ENCODE measurements at regions not wholly inside any gene's neighbourhood (a gene's known extent, or its start where the extent isn't known, plus 50 kb on each side); places are given as distances from the start of the nearest gene placed in this dataset.
"Not testable (repeated sequence)": the region's sequence is repeated elsewhere in the genome, so short reads cannot be mapped to it uniquely, and the experiment has no call there.

DNA sequence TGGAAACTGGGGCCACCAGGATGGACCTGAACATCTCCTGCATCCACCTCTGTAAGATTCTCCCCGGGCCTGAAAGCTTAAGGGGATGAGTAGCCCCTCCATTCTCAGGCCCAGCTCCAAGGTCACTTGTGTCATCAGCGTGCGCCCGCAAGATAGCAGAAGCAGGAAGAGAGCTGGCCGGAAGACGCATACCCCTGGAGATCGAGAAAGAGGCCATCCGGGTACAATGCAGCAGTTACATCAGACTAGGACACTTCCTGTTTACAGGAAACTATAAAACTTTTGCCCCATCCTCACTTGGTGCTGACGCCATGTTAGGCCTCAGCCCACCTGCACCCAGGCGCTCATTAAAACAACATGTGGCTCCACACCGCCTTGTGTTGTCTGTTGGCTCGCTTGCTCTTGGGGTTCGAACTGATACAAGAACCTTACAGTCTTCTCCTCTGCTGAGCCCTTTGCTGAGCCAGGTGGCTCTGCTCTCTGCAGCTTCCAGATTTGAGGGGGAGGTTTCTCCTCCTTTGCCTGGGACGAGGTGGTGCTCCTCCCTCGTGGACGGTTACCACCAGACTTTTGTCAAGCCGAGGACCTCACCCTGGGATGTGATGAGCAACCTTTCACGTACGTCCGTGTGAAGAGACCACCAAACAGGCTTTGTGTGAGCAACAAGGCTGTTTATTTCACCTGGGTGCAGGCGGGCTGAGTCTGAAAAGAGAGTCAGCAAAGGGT is 277.5 kb upstream of the C1orf174 start:
- DNase-seq, result no peak

DNA sequence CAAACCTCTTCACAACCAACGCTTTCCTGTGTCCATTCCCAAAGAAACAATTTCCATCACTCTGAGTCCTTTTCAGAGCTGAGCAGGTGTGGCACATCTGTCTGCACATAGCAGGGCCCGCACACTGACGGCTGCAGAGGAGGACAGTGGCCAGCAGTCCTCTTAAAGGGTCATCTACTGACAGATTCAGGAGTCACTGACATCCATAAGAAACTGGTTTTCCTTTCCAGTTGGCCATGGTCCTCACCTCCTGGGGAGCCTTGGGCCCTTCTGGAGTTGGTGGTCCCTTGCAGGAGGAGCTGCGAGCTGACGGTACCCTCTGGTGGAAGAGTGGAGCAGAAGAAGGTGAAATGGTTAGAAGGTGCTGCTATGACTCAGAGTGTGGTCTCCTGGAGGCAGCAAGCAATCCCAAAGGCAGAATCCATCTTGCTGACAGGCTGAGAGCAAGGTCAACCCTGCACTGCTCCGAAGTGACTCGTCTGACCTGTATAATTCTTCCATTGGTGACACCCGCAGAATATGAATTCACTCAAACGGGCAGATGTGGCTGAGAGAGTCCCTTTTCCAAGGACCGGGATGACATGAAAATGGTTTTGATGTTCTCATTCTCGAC is 278.5 kb upstream of the C1orf174 start:
- no peak for DNase-seq

DNA sequence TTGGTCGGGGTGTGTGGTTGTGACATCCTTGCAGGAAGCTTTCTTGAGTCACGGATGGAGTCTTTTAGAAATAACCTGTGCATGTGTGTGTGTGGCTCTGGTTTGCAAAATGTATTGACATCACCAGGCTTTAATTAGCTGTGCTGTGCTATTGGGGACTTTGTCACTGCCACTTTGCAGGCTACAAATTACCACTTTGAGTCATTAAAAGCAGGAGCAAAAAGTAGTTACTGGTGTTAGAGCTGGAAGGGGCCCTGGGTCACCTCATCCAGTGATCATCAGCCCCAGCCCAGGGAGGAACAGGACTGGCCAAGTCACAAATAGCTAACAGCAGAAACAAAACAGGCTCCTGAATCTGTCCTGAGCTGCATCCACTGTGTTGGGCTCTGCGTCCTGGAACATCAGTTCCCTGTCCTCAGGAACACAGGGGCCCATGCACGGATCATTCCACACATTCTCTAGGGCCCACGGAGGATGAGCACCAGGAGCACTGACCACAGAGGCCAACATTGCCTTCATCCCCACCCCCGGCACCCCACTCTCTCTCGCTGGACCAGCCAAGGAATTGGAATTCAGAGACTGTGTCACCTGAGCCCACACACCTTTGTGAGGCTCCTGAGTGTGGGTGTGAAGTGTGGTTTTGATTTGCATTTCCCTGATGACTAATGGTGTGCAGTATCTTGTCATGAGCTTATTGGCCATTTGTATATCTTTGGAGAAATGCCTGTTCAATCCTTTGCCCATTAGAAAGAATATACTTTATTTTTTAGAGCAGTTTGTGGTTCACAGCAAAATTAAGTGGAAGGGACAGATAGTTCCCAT is 280.1 kb upstream of the C1orf174 start:
- DNase-seq, result no peak

DNA sequence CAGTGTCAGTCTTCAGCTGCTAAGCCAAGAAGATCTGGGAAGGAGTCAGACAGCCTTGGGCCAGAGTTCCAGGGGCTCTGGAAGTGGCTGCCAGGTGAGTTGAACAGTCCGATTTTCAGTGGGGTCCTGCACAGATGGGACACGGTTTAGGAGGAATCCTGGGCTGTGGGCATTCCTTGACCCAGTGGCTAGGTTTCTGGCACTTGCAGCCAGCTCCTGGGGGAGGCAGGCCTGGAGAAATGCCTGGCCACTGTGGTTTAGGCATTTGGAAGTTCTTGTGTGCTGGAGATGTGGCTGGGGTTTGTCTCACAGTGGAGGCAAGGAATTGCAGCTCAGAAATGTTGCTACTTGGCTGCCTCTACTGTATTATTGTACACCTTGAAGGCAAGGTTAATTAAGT is 286.4 kb upstream of the C1orf174 start:
- not testable (repeated sequence) for DNase-seq

DNA sequence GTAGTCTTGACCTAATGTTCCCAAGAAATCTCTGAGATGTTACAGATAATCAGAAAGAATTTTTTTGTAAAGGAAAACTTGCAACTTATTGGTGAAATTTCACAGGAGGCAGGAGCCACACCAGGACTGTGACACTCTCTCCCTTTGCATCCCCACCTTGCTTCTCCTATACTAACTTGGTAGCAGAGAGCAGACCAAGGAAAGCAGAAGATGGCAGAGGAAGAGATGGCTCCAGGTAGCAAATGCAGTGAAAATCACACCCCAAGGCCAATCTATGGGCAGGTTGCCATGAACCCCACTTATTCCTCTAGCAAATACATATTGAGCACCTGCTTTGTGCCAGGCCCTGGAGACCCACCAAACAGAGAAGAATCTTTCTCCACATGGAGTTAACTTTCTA is 303.4 kb upstream of the C1orf174 start:
- no peak for DNase-seq

DNA sequence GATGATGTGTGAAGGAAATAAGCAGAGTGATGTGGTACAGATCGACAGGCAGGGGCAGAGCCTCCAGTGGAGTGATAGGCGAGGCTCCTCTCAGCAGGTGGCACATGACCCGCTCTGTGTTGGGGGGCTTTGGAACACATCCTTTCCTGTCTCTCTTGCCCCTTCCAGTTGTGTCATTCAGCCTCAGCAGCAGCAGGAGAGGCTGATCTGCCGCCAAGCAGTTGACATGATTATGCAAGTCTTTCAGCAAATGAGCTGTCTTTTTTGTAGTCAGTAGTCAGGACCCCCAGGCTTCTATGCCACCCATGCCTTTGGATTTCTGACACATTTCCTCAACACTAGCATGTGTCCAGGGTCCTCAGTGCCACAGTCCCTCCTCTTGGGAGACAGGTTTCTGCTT is 307.1 kb upstream of the C1orf174 start:
- DNase-seq, result no peak

DNA sequence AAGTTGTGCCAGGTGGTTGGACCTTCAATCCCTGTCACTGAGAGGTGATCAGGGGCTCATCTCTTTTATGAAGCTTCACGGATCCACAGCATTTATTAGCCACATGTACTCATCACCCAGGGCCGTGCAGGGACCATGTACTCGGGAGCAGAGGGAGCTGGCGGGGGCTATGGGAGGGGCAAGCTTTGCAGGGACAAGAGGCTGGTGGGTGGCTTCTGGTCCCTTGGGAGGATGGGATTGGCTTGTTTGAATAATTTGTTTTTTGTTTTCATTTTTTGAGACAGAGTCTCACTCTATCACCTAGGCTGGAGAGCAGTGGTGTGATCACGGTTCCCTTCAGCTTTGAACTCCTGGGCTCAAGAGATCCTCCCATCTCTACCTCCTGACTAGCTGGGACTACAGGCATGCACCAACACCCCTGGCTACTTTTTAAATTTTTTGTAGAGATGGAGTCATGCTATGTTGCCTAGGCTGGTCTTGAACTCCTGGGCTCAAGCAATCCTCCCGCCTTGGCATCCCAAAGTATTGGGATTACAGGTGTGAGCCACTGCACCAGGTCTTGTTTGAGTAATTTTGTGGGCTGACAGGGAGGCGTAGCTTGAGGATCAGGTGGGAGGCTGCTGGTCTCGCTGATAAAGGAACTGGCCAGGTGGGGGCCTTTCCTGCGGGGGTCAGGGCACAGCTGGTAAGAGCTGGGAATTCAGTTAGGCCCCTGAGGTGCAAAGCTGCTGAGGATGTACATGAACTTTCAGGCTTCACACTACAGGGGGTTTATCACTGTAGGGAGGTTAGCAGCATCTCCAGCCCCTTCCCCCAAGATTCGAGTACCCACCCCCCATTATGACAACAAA is 308.0 kb upstream of the C1orf174 start:
- no peak for DNase-seq

DNA sequence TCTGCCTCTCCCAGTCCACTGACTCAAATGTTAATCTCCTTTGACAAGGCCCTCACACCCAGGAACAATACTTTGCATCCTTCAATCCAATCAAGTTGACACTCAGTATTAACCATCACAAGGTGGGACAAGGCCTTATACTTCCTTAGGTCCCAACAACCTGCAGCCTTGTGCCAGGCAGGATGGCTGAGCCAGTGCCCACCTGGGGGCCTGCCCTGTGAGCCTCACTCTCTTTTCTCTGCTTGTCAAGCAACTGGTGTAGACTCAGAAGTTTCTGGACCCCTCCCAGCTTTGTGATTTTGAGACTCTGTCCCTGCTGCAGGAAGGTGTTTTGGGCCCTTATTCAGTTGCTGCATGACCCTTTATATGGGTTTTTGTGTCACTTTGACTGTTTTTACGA is 310.0 kb upstream of the C1orf174 start:
- DNase-seq, result no peak

DNA sequence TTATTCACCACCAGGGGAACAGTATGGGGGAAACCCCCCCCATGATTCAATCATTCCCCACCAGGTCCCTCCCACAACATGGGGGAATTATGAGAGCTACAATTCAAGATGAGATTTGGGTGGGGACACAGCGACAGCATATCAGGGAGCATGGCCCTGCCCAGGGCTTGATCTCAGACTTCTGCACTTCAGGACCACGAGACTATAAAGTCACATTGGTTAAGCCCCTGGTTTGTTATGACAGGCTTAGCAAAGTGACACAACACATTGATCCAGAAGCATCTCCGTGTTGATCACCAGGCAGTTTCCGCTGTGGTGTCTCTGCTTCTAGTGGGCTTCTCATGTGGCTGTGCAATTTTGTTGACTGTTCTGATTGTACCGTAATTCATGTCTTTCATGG is 312.7 kb upstream of the C1orf174 start:
- DNase-seq, result no peak

DNA sequence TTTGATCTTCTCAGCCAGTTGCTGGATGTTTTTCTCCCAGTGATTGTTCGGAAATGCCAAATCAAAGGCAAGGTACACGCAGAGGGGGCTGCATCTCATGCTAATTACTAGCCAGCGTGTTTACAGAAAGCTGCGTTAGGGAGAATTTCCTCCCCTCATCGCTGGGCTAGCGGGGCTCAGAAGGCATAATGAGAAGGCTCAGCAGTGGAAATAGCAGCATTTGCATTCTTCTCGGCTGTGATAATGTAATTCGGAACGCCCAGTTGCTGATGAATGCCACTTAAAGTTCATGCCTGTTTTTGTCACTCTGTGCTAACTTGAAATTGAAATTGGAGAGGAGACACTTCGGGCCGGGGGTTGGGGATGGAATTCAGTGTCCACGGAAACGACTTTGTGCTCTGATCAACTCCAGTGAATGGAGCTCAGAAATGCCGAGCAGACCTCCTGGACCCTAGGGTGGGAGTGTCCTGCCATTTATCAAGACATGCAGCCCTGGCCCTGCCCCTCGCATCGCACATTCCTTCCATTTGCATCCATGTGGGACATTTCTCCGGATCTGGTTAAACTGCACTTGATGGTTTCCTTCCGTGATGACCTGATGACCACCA is 313.4 kb upstream of the C1orf174 start:
- DNase-seq, result no peak

DNA sequence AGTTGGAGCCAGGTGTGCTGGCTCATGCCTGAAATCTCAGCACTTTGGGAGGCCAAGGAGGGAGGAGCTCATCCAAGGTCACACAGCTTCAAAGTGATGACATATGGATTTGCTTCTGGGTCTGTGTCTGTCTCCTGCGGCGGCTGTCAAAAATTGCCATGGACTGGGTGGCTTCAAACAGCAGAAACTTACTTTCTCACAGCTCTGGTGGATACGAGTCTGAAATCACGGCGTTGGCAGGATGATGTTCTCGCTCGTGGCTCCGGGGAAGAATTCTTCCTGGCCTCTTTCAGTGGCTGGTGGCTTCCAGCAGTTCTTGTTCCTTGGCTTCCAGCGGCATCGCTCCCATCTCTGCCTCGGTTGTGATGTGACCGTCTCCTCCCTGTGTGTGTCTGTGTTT is 314.8 kb upstream of the C1orf174 start:
- no peak for DNase-seq

DNA sequence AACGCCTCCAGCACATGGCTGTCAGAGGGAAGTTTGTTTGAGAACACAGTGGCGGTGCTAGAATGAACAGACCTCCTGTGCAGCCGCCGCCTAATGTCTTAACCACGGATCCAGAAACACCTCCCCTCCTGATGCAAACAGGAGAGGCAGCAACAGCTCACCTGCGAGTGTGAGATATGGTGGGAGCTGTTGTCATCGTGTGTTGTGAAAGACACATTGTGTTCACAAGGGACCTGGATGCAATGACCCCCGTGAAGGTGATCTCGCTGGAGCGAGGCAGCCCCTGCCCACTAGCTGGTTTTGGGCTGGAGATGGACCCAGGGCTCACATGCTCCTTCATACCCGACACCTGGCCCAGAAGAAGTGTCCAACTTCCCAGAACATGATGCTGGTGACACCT is 315.3 kb upstream of the C1orf174 start:
- DNase-seq, result no peak

DNA sequence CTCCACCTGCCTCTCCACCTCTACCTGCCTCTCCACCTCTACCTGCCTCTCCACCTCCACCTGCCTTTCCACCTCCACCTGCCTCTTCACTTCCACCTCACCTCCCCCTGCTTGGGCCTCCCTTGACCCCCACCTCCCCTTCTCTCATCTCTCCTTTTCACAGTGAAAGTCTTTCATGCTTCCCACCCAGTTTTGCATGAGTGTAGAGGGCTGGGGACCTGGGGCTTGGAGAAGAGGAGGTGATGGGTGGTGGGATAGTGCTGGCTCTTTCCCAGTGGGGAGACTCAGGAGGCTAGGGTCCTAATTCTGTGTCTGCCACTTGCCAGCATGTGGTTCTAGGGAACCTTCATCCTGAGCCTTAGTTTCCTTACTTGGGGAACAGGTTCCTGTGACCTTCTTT is 316.2 kb upstream of the C1orf174 start:
- no peak for DNase-seq

DNA sequence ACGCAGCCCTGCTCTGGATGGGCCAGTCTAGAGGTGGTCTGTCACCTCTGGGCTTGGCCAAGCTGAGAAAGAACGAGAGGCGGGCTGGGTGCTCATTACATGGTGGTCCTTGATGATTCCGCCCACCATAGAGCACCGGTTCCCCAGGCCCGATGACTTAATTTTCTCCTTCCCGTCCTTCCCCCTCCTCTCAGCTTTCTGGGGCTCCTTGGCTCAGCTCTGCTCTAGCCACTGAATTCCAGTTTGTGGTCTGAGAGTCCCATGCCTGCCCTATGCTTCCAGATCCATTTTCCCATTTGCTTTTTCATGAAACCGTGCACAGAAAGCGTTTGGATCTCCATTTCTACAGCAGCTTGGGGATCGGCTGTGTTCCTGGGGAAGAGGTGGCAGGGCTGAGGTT is 318.5 kb upstream of the C1orf174 start:
- DNase-seq, result no peak

DNA sequence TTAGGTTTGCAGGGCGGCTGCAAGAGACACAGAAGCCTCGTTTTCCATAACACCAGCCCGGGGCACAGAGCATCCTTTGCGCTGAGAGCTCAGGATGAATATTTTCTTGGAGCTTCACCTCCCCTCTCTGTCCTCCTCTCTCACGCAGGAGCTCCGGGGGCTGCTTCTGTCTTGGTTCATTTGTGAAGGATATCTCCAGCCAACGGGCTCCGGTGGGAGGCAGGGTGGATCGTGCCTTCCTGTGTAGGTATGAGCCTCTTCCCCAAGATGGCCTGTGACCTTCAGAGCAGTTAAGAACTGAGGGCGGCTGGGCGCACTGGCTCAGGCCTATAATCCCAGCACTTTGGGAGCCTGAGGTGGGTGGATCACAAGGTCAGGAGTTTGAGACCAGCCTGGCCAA is 319.0 kb upstream of the C1orf174 start:
- no peak for DNase-seq

DNA sequence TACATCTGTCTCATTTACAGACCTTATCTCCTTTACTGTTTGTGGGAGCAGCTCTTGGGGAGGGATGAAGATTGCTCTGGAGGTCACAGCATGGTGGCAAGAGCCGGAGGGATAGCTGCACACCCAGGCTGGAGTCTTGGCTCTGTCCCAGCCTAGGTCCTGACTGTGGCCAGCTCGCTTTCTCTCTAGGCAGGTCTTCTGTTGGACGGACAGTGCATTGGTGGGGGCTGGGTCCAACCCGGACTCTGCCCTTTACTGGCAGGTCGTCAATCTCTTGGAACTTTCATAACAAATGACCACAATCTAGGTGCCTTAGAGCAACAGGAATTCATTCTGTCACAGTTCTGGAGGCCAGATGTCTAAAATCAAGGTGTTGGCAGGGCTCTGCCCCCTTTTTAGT is 319.8 kb upstream of the C1orf174 start:
- no peak for DNase-seq

DNA sequence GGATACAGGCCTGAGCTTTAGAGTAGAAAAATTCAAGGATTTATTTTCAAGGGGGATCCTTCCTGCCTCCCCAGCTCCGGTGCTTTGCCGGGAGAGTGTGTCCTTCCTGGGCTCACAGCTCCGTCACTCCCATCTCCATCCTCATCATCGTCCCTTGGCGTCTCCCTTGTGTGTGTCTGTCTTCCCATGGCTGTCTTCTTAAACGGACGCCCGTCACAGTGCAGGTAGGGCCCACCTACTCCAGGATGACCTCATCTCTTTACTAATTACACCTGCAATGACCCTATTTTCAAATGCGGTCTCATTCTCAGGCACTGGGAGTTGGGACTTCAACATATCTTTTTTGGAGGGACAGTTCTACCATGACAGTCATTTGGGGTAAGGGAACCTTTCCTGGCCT is 320.3 kb upstream of the C1orf174 start:
- no peak for DNase-seq

DNA sequence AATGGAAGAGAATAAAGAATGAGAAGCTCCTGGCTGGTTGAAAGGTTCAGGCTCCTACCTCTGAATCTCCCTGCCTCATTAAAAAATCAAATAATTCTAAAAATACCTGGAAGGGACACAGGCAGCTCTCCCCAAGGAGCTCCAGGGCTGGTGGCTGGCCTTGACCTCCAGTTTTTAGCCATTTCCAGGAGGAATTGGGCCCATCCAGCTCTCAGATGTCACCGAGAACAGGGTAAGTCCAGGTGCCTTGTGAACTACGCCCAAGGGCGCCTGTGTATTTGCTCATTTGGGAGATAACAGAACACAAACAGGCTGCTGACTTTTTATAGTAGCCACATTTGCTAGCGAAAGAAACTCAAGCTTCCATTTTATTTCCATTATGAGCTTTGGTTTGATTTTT is 321.0 kb upstream of the C1orf174 start:
- DNase-seq, result no peak

DNA sequence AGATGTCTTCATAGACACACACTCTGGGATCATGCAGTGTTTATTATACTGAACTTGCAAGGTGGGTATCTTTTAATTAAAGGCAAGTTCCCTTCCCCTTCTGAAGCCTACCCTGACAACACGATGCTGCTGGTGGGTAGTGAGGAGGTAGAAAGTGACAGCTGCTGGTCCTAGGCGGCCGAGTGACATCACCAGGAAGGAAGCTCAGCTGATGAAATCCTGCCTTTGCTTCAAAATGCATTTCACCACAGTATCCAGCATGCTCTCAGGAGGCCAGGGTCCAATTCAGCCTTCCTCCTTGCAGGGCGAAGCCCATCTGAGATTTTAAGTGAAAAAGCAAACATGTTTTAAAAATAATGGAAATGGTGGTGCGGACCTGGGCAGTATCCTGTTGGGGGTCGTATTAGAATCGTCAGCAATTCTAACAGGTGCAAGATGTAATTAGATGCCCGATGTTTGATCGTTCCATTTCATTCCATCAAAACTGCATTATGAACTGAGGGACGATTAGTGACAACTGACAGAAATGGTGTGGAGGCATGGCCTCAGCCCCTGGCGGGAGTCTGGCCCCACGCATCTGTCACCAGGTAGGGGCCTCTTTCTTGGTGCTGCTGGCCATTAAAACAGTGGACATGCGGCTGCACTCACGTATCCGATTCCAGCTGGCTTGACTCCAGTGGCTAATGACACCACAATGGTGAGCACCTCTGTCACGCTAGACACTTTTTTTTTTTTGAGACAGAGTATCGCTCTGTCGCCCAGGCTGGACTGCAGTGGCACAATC is 324.8 kb upstream of the C1orf174 start:
- no peak for DNase-seq

DNA sequence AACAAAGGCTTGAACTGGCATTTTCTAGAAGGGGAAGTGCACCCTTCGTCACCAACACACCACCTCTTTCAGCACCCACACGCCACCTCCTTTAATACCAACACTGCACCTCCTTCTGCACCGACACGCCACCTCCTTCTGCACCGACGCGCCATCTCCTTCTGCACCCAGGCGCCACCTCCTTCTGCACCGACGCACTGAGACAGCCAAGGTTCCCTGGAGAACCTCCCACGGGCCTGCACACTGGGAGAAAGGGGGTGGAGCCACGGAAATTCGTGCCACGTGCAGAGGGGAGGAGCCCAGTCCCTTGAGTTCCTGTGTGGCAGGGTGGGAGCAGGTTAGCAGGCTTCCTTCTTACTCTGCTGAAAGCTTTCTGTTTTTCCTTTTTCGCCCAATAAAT is 327.9 kb upstream of the C1orf174 start:
- no peak for DNase-seq

DNA sequence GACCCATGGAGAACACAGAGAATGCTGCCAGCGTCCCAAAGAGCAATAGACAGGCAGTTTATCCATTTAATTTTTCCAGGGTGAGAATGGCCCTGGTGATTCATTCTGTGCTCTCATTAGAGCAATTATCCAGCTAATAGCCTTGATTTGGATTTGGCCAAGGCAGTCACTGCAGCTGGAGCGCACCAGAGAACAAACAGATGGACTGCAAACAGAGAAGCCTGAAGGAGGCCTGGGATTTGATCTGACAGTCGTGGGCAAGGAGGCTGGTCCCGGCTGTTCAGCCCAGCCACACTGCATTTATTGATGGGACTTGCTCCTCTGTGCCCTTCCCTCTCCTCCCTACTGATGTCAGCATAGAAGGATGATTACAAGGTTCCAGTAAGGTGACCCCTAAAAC is 353.9 kb upstream of the C1orf174 start:
- no peak for DNase-seq

DNA sequence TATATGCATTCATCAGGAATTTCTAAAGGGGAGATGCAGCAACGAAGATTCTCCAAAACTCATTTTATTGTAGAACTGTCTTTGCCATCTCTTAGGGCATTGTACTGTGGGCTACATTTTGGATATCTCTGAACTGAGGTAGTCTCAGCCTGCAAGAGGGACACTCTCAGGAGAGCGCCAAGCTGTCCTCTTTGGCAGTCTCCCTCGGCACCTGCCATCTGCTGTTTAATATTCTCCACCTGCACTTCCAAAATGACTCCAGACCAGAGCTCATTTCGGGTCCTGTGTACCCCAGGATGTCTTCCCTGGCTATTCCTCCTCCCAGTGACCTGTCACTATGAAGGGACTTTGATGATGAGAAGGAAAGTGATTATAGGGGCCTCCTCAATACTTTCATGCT is 356.3 kb upstream of the C1orf174 start:
- no peak for DNase-seq

All from NCI-H510A treated with DMSO at 0.1 percent for 48 hours (cell line).